ENCODE measurements at regions not wholly inside any gene's neighbourhood (a gene's known extent, or its start where the extent isn't known, plus 50 kb on each side); places are given as distances from the start of the nearest gene placed in this dataset.

DNA sequence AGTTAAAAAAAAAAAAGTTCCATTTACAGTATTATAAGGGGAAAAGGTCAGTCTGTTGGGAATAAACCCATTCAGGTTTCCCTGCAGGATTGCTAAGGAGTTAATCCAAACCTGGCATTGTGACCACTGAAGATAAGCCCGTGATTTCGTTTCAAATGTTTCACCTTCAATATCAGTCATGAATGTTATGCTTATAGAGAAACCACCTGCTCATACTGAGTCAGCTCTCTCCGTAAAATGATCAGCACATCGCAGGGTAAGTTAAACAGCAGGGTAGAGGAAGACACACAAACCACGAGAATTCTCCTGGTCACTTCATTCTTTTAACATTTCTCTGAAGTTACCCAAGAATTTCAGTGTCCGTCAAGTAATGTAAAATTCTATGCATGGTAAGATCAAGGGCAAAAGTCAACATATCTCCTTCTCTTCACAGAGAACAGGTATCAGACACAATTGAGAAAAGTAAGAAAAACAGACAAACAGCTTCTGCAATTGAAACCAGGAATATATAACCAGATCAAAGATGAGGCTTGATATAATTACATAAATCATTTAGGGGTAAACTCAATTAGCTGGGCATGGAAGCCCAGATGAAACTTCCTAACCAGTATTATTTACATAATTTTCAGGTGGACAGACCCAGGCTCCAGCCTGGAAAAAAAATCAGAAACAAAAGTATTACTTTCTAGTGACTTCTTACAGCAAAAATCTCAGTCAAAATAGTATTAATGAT, 67.6 kb upstream of the ARHGEF3 start:
- H3K27me3 ChIP-seq (ENCODE audit: control insufficient read depth, insufficient read depth, low read length) = peaks cover 6% of the 10 kb centered on the region
- H2AK5ac ChIP-seq (ENCODE audit: low read depth, low read length) = no peak overlapping the region
- TF ChIP-seq MAZ (IDR thresholded peaks at IDR 0.05; ENCODE audit: borderline replicate concordance, low read depth, low read length) = no peak
- TF ChIP-seq MAFK (IDR thresholded peaks at IDR 0.05; ENCODE audit: low read depth, low read length) = no peak
- no peak overlapping the region for H3K23ac ChIP-seq (ENCODE audit: low read depth, low read length)
- no peak overlapping the region for H2BK15ac ChIP-seq (ENCODE audit: low read depth, low read length)
- no peak overlapping the region for H4K5ac ChIP-seq (ENCODE audit: low read depth, low read length)
- ChIA-PET CTCF (interaction anchor here (0.6 kb wide), 1 partner anchor 199 kb away, joined by 4 read pairs; no protein-coding TSS in a partner anchor), POLR2A (ENCODE audit: unreplicated experiment) (no interaction called here)
- intact Hi-C loops (cut with micrococcal nuclease) (no loop called here), in situ Hi-C loops (cut with MboI; ENCODE audit: low sequenced_read_pairs) (no loop called here), dilution Hi-C loops (cut with HindIII; ENCODE audit: low sequenced_read_pairs, unreplicated experiment) (no loop called here)
- H3K18ac ChIP-seq (ENCODE audit: low read depth, low read length) = no peak overlapping the region
- H2BK20ac ChIP-seq (ENCODE audit: low read depth, low read length) = no peak overlapping the region
- H2BK5ac ChIP-seq (ENCODE audit: low read depth, low read length, poor library complexity, severe bottlenecking) = no peak overlapping the region
- H3K27ac ChIP-seq (ENCODE audit: insufficient read depth, low read length) = no peak overlapping the region
- H4K8ac ChIP-seq (ENCODE audit: low read depth in 2 of 2, low read length in 2 of 2) = no peak overlapping the region
- no peak overlapping the region for H2BK120ac ChIP-seq (ENCODE audit: low read depth, low read length)
- no peaks in the 10 kb centered on the region for H3K79me1 ChIP-seq (ENCODE audit: low read depth in 1 of 2, low read length in 2 of 2)
- H3K36me3 ChIP-seq (ENCODE audit: control insufficient read depth, insufficient read depth, low read length) = no peaks in the 10 kb centered on the region
- no peak overlapping the region for H3K56ac ChIP-seq (ENCODE audit: extremely low read depth, insufficient read depth, low read length)
- no peaks in the 10 kb centered on the region for H3K9me3 ChIP-seq (ENCODE audit: control insufficient read depth, insufficient read depth, low read length)
- H3K4me1 ChIP-seq (ENCODE audit: control insufficient read depth, insufficient read depth, low read length) = peaks cover 2% of the 10 kb centered on the region; the same call in 1 of the 2 replicates
- no peak overlapping the region for H4K91ac ChIP-seq (ENCODE audit: insufficient read depth, low read depth, low read length)
- WGBS, 2 experiments (ENCODE audit: extremely low coverage in 2 of 2, insufficient read length in 1 of 2) = no CpG with 5 or more reads among the region's 6 CpGs
- ATAC-seq (ENCODE audit: low read depth) (0 out of 2 replicates have a peak, but pooled peaks have one; percentile 27), DNase-seq (peak; percentile 53)
- no peak overlapping the region for H3K14ac ChIP-seq (replicated peaks; ENCODE audit: low read depth, low read length)
- H3K4me3 ChIP-seq (ENCODE audit: insufficient read depth, low read depth, low read length) = no peak overlapping the region
- H2AFZ ChIP-seq (replicated peaks; ENCODE audit: low read length, poor library complexity) = no peak overlapping the region
- no peaks in the 10 kb centered on the region for H3K9me1 ChIP-seq (ENCODE audit: insufficient read depth, low read length)
- H3K4me2 ChIP-seq (ENCODE audit: low read depth, low read length) = no peak overlapping the region
- no TSS peak for BruUV-seq (replicated peaks)
- H4K20me1 ChIP-seq (ENCODE audit: insufficient read depth, low read length) = no peaks in the 10 kb centered on the region
- no peak overlapping the region for H2AK9ac ChIP-seq (replicated peaks; ENCODE audit: low read depth, low read length, poor library complexity)
- H3K4ac ChIP-seq (ENCODE audit: low read depth, low read length) = no peak overlapping the region
- no peak overlapping the region for H3K9ac ChIP-seq (ENCODE audit: low read depth, low read length)
